Lower leg skin (tissue), 3 donors: ENCODE measurements at regions not wholly inside any gene's neighbourhood (a gene's known extent, or its start where the extent isn't known, plus 50 kb on each side); places are given as distances from the start of the nearest gene placed in this dataset.

ENCODE experiments used
- CTCF ChIP-seq, 3 donors: fragments of 450-650 bp; IDR thresholded peaks; one replicate each; pipeline ENCODE4 v1.5.1; 2016; ENCODE audit warnings: antibody characterized with exemption in 3 of 3, mild to moderate bottlenecking in 3 of 3, moderate library complexity in 2 of 3
- POLR2A ChIP-seq, 2 donors: fragments of 450-650 bp; IDR thresholded peaks; one replicate each; pipeline ENCODE4 v1.6.1; 2016 to 2017; ENCODE audit warnings: antibody characterized with exemption in 2 of 2, mild to moderate bottlenecking in 1 of 2, moderate library complexity in 1 of 2

- no peak for TF ChIP-seq POLR2A (IDR thresholded peaks at IDR 0.05)
- TF ChIP-seq CTCF (IDR thresholded peaks at IDR 0.05) = no peak
Measured at GRCh38 chr13:99855526-99856420, 115.8 kb downstream of the ZIC5 start.
